ENCODE measurements at regions not wholly inside any gene's neighbourhood (a gene's known extent, or its start where the extent isn't known, plus 50 kb on each side); places are given as distances from the start of the nearest gene placed in this dataset.

DNA sequence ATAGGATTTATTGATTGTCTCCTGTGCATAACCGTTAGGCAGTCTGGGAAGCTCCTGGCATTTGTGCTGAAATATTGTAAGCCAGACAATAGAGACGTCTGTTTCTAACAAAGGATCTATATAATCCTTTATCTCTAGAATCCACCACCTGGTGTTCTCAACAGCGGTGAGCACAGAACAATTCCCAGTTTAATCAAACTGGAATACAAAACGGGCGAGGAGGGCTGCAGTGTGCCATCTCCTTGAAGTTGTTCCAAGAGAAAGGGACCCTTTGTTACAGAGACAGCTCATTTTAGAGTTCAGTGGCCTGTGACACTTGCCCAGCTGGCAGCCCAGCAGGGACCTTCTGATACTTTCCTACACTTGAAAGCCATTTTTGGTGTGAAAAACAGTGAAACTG lies 162.8 kb upstream of the IVNS1ABP start:
- H3K4me3 ChIP-seq (ENCODE audit: low read depth in 2 of 2, low read length in 1 of 2), result no peak overlapping the region
- H3K27ac ChIP-seq (ENCODE audit: low read depth in 2 of 2, low read length in 1 of 2), result no peak overlapping the region
- 69% methylated on average over 5 of the region's 5 CpGs for WGBS (ENCODE audit: low lambda C conversion rate)
- TF ChIP-seq MAX (IDR thresholded peaks at IDR 0.05; ENCODE audit: low read depth) (no peak), FOXJ3 (CRISPR knock-in tag; IDR thresholded peaks at IDR 0.05) (no peak), POLR2AphosphoS5 (IDR thresholded peaks at IDR 0.05; ENCODE audit: low read depth, low read length) (no peak), USF1 (IDR thresholded peaks at IDR 0.05; ENCODE audit: borderline replicate concordance, low read depth) (no peak), FOSL2 (IDR thresholded peaks at IDR 0.05; ENCODE audit: borderline replicate concordance, low read depth) (no peak), SMC3 (IDR thresholded peaks at IDR 0.05; ENCODE audit: low read depth, low read length) (no peak), NRF1 (IDR thresholded peaks at IDR 0.05; ENCODE audit: low read depth, low read length) (no peak), GABPA (IDR thresholded peaks at IDR 0.05; ENCODE audit: low read depth) (no peak), RXRA (IDR thresholded peaks at IDR 0.05; ENCODE audit: borderline replicate concordance, low read depth) (no peak), RFX5 (IDR thresholded peaks at IDR 0.05; ENCODE audit: low read length) (no peak)
- TF ChIP-seq, protein P1, sequence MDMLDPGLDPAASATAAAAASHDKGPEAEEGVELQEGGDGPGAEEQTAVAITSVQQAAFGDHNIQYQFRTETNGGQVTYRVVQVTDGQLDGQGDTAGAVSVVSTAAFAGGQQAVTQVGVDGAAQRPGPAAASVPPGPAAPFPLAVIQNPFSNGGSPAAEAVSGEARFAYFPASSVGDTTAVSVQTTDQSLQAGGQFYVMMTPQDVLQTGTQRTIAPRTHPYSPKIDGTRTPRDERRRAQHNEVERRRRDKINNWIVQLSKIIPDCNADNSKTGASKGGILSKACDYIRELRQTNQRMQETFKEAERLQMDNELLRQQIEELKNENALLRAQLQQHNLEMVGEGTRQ (IDR thresholded peaks at IDR 0.05; ENCODE audit: borderline replicate concordance, low read depth, low read length), result no peak
- POLR2A ChIA-PET, result no interaction called here
- H3K36me3 ChIP-seq (replicated peaks in 1 of 2; ENCODE audit: control insufficient read depth in 1 of 2, insufficient read depth in 2 of 2, low read length in 1 of 2), result no peaks in the 10 kb centered on the region
- H2AFZ ChIP-seq (ENCODE audit: low read depth), result no peak overlapping the region
- 0 out of 4 replicates have a peak, but pooled peaks cover 2 to 6% of the 10 kb centered on the region in 2 experiments for H3K4me1 ChIP-seq (ENCODE audit: control insufficient read depth in 1 of 2, insufficient read depth in 2 of 2, low read depth in 1 of 2, low read length in 1 of 2)
- CTCF ChIA-PET, result no interaction called here
- no peaks in the 10 kb centered on the region for H3K79me2 ChIP-seq (ENCODE audit: insufficient read depth)
- H3K9me2 ChIP-seq, result no peaks in the 10 kb centered on the region
- no peaks in the 10 kb centered on the region for H3K27me3 ChIP-seq (ENCODE audit: insufficient read depth)
- H3K9me3 ChIP-seq, result no peaks in the 10 kb centered on the region
- H4K20me1 ChIP-seq (ENCODE audit: insufficient read depth), result no peaks in the 10 kb centered on the region
- no peak overlapping the region for H3K4me2 ChIP-seq
- no peaks in the 10 kb centered on the region for H3F3A ChIP-seq (replicated peaks; ENCODE audit: insufficient read depth)
- no peak for DNase-seq
- no peak overlapping the region for H3K9ac ChIP-seq

- CTCF ChIA-PET, result no interaction called here
- 78% methylated on average over 3 of the region's 3 CpGs for WGBS (ENCODE audit: low lambda C conversion rate)
- DNase-seq, result no peak
Measured at GRCh38 chr1:185478877-185479276, 161.8 kb upstream of the IVNS1ABP start.

More at GRCh38 chr1:185478877-185479276, 161.8 kb upstream of the IVNS1ABP start:
- H3K79me2 ChIP-seq (ENCODE audit: insufficient read depth), result no peaks in the 10 kb centered on the region
- no peaks in the 10 kb centered on the region for H3F3A ChIP-seq (replicated peaks; ENCODE audit: insufficient read depth)
- H3K27ac ChIP-seq (ENCODE audit: low read depth in 2 of 2, low read length in 1 of 2), result no peak overlapping the region
- no peaks in the 10 kb centered on the region for H3K27me3 ChIP-seq (ENCODE audit: insufficient read depth)
- no peaks in the 10 kb centered on the region for H4K20me1 ChIP-seq (ENCODE audit: insufficient read depth)
- TF ChIP-seq SIN3A (IDR thresholded peaks at IDR 0.05; ENCODE audit: borderline replicate concordance, low read depth, low read length) (no peak), RXRA (IDR thresholded peaks at IDR 0.05; ENCODE audit: borderline replicate concordance, low read depth) (no peak), PBX3 (IDR thresholded peaks at IDR 0.05) (no peak), MEF2A (IDR thresholded peaks at IDR 0.05; ENCODE audit: borderline replicate concordance, low read depth) (no peak), NFIC (IDR thresholded peaks at IDR 0.05; ENCODE audit: borderline replicate concordance) (no peak), SMC3 (IDR thresholded peaks at IDR 0.05; ENCODE audit: low read depth, low read length) (no peak), FOSL2 (IDR thresholded peaks at IDR 0.05; ENCODE audit: borderline replicate concordance, low read depth) (no peak), EP300 (IDR thresholded peaks at IDR 0.05; ENCODE audit: borderline replicate concordance in 1 of 2, low read depth in 1 of 2, low read length in 1 of 2) (no peak), EZH2phosphoT487 (IDR thresholded peaks at IDR 0.05; ENCODE audit: borderline replicate concordance, low read depth) (no peak), RCOR1 (IDR thresholded peaks at IDR 0.05; ENCODE audit: low read length) (no peak), NRF1 (IDR thresholded peaks at IDR 0.05; ENCODE audit: low read depth, low read length) (no peak)
- TF ChIP-seq, protein P1 (IDR thresholded peaks at IDR 0.05; ENCODE audit: borderline replicate concordance, low read depth, low read length), result no peak
- no peaks in the 10 kb centered on the region for H3K9me2 ChIP-seq
- no peak overlapping the region for H3K4me2 ChIP-seq
- POLR2A ChIA-PET, result no interaction called here
- H3K4me1 ChIP-seq (ENCODE audit: control insufficient read depth in 1 of 2, insufficient read depth in 2 of 2, low read depth in 1 of 2, low read length in 1 of 2), result no peaks in the 10 kb centered on the region
- no peaks in the 10 kb centered on the region for H3K36me3 ChIP-seq (replicated peaks in 1 of 2; ENCODE audit: control insufficient read depth in 1 of 2, insufficient read depth in 2 of 2, low read length in 1 of 2)
- no peak overlapping the region for H3K4me3 ChIP-seq (ENCODE audit: low read depth in 2 of 2, low read length in 1 of 2)
- no peak overlapping the region for H3K9ac ChIP-seq
- H2AFZ ChIP-seq (ENCODE audit: low read depth), result no peak overlapping the region
- H3K9me3 ChIP-seq, result no peaks in the 10 kb centered on the region
